Lung (tissue), 11 donors: ENCODE measurements at regions not wholly inside any gene's neighbourhood (a gene's known extent, or its start where the extent isn't known, plus 50 kb on each side); places are given as distances from the start of the nearest gene placed in this dataset.

ENCODE experiments used
- ATAC-seq: fragments of 200-7000 bp; cut with Tn5 transposase; one replicate; pipeline ENCODE4 v1.9.1; 2020; ENCODE audit warnings: moderate number of reproducible peaks; ENCODE audit not compliant: insufficient read depth, low FRiP score
- DNase-seq, 3 donors: peaks; one replicate each; pipeline ENCODE4 v3.0.0-alpha.2; 2013 to 2017
- H3K27ac ChIP-seq, 2 donors: one replicate each; pipeline ENCODE4 v1.5.1; 2013; ENCODE audit warnings: mild to moderate bottlenecking in 2 of 2, moderate library complexity in 2 of 2, control low read depth in 1 of 2, inconsistent platforms in 1 of 2, low read depth in 1 of 2, low read length in 1 of 2
- H3K27me3 ChIP-seq, 3 donors: one replicate each; pipeline ENCODE4 v1.5.1; 2013; ENCODE audit warnings: low read length in 2 of 3; ENCODE audit not compliant: control insufficient read depth in 3 of 3, insufficient read depth in 3 of 3
- H3K36me3 ChIP-seq, 4 donors: one replicate each; pipeline ENCODE4 v1.5.1; 2013; ENCODE audit warnings: low read length in 4 of 4, mild to moderate bottlenecking in 1 of 4, moderate library complexity in 1 of 4; ENCODE audit not compliant: control insufficient read depth in 4 of 4, insufficient read depth in 4 of 4
- H3K4me1 ChIP-seq, 5 donors: one replicate each; pipeline ENCODE4 v1.5.1; 2013; ENCODE audit warnings: low read length in 5 of 5, mild to moderate bottlenecking in 2 of 5, moderate library complexity in 1 of 5; ENCODE audit not compliant: control insufficient read depth in 5 of 5, insufficient read depth in 5 of 5
- H3K4me3 ChIP-seq: one replicate; pipeline ENCODE4 v1.5.1; 2013; ENCODE audit warnings: mild to moderate bottlenecking, control low read depth, moderate library complexity
- H3K9ac ChIP-seq, 2 donors: one replicate each; pipeline ENCODE4 v1.5.1; 2013; ENCODE audit warnings: low read length in 2 of 2, control low read depth in 1 of 2; ENCODE audit not compliant: insufficient read depth in 1 of 2
- H3K9me3 ChIP-seq, 4 donors: one replicate each; pipeline ENCODE4 v1.5.1; 2013; ENCODE audit warnings: low read length in 3 of 4, mild to moderate bottlenecking in 1 of 4, moderate library complexity in 1 of 4; ENCODE audit not compliant: control insufficient read depth in 4 of 4, insufficient read depth in 3 of 4
- WGBS, 2 donors: extraction: QIAGEN DNeasy Blood & Tissue Kit; methylation state at CpG; one replicate each; pipeline ENCODE4 v1.1.7; 2013; 5-methylcytosine and 5-hydroxymethylcytosine counted together
- TF ChIP-seq, protein P1 (sequence below): IDR thresholded peaks from 2 replicates; pipeline ENCODE4 v1.5.1; 2012; ENCODE audit warnings: mild to moderate bottlenecking; ENCODE audit errors: control extremely low read depth, extremely low read depth
- donor health status: control.
- donor health status: control.
- donor health status: Bipolar disorder and iron deficiency.
- donor health status: healthy.
- donor health status: DM: yes; HTN: yes; CAD: no.

DNA sequence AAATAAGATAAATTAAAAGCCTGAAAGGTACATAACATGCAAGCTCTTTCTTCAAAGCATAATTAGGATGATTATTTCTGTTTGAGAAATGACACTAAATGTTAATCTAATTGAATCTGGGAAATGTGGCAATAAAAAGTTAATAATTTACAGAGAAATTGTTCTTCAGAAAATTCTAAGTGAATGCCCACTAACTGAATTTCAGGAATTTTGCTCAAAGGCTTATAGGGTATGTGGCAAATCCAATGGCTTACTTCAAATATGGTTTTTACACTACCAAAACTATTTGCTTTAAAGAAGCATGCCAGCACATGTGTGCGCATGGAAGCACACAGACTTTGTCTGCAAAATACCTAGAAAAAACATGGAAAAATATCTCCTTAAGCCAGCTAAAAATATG is 186.6 kb upstream of the FOXD3 start:
- H3K36me3 ChIP-seq, result no peaks in the 10 kb centered on the region
- H3K27me3 ChIP-seq, result peaks cover 0 to 15% (median 12%) of the 10 kb centered on the region in 3 donors
- 98 to 100% methylated on average over 1 of the region's 1 CpG for WGBS, 2 donors
- DNase-seq, result no peak
- no peak overlapping the region for H3K9ac ChIP-seq
- ATAC-seq, result no peak
- no peaks in the 10 kb centered on the region for H3K9me3 ChIP-seq
- H3K4me3 ChIP-seq, result no peak overlapping the region
- no peaks in the 10 kb centered on the region for H3K4me1 ChIP-seq
- TF ChIP-seq, protein P1, sequence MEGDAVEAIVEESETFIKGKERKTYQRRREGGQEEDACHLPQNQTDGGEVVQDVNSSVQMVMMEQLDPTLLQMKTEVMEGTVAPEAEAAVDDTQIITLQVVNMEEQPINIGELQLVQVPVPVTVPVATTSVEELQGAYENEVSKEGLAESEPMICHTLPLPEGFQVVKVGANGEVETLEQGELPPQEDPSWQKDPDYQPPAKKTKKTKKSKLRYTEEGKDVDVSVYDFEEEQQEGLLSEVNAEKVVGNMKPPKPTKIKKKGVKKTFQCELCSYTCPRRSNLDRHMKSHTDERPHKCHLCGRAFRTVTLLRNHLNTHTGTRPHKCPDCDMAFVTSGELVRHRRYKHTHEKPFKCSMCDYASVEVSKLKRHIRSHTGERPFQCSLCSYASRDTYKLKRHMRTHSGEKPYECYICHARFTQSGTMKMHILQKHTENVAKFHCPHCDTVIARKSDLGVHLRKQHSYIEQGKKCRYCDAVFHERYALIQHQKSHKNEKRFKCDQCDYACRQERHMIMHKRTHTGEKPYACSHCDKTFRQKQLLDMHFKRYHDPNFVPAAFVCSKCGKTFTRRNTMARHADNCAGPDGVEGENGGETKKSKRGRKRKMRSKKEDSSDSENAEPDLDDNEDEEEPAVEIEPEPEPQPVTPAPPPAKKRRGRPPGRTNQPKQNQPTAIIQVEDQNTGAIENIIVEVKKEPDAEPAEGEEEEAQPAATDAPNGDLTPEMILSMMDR, result no peak
- no peak overlapping the region for H3K27ac ChIP-seq

DNA sequence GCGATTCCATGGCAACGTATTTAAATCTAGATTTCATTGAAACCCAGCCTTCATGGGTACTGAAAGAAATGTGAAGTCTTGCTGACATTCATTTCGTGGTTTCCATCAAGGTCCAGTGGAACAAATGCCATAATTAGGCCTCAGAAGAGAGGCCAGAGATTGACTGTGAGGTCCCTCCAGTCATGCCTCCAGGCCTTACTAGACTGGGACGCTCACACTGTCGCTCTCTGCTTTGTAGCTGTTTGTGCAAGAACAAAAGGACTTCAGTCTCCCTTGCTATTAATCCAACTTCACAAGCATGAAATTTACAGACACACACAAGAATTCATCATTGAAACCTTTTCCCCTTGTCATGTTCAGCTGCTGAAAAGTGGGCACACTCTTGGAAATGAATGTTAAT is 180.4 kb upstream of the FOXD3 start:
- WGBS, 2 donors, result 87 to 92% methylated on average over 5 of the region's 5 CpGs
- TF ChIP-seq, protein P1, result no peak
- no peak for ATAC-seq
- H3K27ac ChIP-seq, result no peak overlapping the region
- no peaks in the 10 kb centered on the region for H3K9me3 ChIP-seq
- no peaks in the 10 kb centered on the region for H3K36me3 ChIP-seq
- H3K4me3 ChIP-seq, result no peak overlapping the region
- no peak for DNase-seq
- H3K27me3 ChIP-seq, result peaks cover 0 to 3% (median 0%) of the 10 kb centered on the region in 3 donors
- H3K4me1 ChIP-seq, result no peaks in the 10 kb centered on the region
- H3K9ac ChIP-seq, result no peak overlapping the region

DNA sequence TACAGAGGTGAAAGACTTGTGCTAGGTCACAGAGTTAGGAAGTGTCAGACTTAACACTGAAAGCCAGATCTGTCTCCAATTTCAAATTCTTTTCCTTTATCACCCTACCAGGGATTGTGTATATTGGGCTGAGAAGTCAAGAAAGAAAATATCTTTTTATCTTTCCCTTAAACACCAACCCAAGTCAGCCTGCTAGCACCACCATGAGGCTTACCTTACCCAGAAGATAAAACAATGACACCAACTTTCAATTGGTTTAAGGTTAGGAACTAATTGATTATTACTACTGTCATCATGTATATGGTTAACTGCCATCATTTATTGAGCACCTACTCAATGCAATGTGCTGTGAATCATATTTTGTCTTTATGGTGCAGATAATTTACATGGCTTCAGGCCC is 178.9 kb upstream of the FOXD3 start:
- Histone ChIP-seq H3K4me1 (no peaks in the 10 kb centered on the region), H3K27me3 (peaks cover 0 to 2% (median 0%) of the 10 kb centered on the region in 3 donors), H3K27ac (no peak overlapping the region), H3K9ac (no peak overlapping the region), H3K36me3 (no peaks in the 10 kb centered on the region), H3K9me3 (no peaks in the 10 kb centered on the region), H3K4me3 (no peak overlapping the region)
- TF ChIP-seq, protein P1, result no peak
- DNase-seq (no peak), ATAC-seq (no peak)

DNA sequence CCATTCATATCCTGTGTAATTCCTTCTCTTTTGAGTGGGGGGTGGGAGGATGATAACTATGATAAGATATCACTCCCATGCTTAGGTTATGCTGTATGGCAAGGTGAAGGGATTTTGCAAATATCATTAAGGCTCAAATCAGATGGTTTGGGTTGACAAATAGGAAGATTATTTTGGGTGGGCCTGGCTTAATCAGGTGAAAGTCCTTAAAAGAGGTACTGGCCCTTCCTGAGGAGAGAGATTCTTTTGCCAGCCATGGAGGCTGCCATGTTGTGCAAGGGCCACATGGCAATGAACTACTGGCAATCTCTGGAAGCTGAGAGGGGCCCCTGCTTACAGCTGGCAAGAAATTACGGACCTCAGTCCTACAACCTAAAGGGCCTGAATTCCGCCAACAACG is 174.6 kb upstream of the FOXD3 start:
- WGBS, 2 donors, result 94 to 95% methylated on average over 3 of the region's 3 CpGs

More for the DNA sequence above, 174.6 kb upstream of the FOXD3 start:
- Histone ChIP-seq H3K27me3 (peaks cover 0 to 16% (median 4%) of the 10 kb centered on the region in 3 donors), H3K27ac (no peak overlapping the region), H3K4me1 (no peaks in the 10 kb centered on the region), H3K4me3 (no peak overlapping the region), H3K9ac (no peak overlapping the region), H3K9me3 (no peaks in the 10 kb centered on the region), H3K36me3 (no peaks in the 10 kb centered on the region)
- TF ChIP-seq, protein P1, result no peak
- ATAC-seq, result no peak
- DNase-seq, result no peak
